HepG2 (cell line): ENCODE measurements at regions not wholly inside any gene's neighbourhood (a gene's known extent, or its start where the extent isn't known, plus 50 kb on each side); places are given as distances from the start of the nearest gene placed in this dataset.
A peak's percentile ranks its signal among the peaks of the same experiment; 100 is the strongest.

Experiments used
- ARHGAP35 ChIP-seq: sonication (generic); formaldehyde crosslinking; IDR thresholded peaks from 2 replicates; pipeline ENCODE4 v1.9.0; 2022; ENCODE audit warnings: mild to moderate bottlenecking, inconsistent platforms, moderate library complexity, missing genetic modification reagents, borderline replicate concordance
- EZH2 ChIP-seq: conservative IDR thresholded peaks from 2 replicates; pipeline ENCODE4 v1.6.1; 2012; ENCODE audit warnings: mild to moderate bottlenecking, low read depth, low read length, moderate library complexity
- HMG20A ChIP-seq: IDR thresholded peaks from 2 replicates; pipeline ENCODE4 v1.6.1; 2016; ENCODE audit warnings: borderline replicate concordance
- LRRFIP1 ChIP-seq: sonication (generic); formaldehyde crosslinking; conservative IDR thresholded peaks from 2 replicates; pipeline ENCODE4 v1.4.0; 2020; ENCODE audit warnings: missing genetic modification reagents
- MIER3 ChIP-seq: IDR thresholded peaks from 2 replicates; pipeline ENCODE4 v1.6.1; 2016; ENCODE audit warnings: missing compliant biosample characterization, borderline replicate concordance
- NCOA2 ChIP-seq: sonication (generic); formaldehyde crosslinking; IDR thresholded peaks from 2 replicates; pipeline ENCODE4 v1.8.0; 2022; ENCODE audit warnings: inconsistent platforms
- NFKBIZ ChIP-seq: IDR thresholded peaks from 2 replicates; pipeline ENCODE4 v1.6.1; 2018; ENCODE audit warnings: missing genetic modification reagents, missing compliant biosample characterization
- PRDM10 ChIP-seq: sonication (generic); formaldehyde crosslinking; IDR thresholded peaks from 2 replicates; pipeline ENCODE4 v1.4.0; 2020; ENCODE audit warnings: low read depth, missing genetic modification reagents
- TBL1XR1 ChIP-seq: fragments of 150-350 bp; IDR thresholded peaks from 2 replicates; pipeline ENCODE4 v1.6.1; 2014; ENCODE audit warnings: borderline replicate concordance, low read length; ENCODE audit not compliant: partially characterized antibody
- TCF7L2 ChIP-seq: IDR thresholded peaks from 2 replicates; pipeline ENCODE4 v1.6.1; 2011; ENCODE audit warnings: mild to moderate bottlenecking, low read depth, low read length, moderate library complexity
- TERF1 ChIP-seq: sonication (generic); formaldehyde crosslinking; IDR thresholded peaks from 2 replicates; pipeline ENCODE4 v1.8.0; 2022; ENCODE audit warnings: mild to moderate bottlenecking, missing genetic modification reagents, moderate library complexity
- THAP11 ChIP-seq: IDR thresholded peaks from 2 replicates; pipeline ENCODE4 v1.6.1; 2016; ENCODE audit warnings: missing biosample characterization, missing genetic modification reagents
- THRA ChIP-seq: sonication (generic); formaldehyde crosslinking; IDR thresholded peaks from 2 replicates; pipeline ENCODE4 v1.4.0; 2020; ENCODE audit warnings: missing genetic modification reagents, borderline replicate concordance
- ZBTB39 ChIP-seq: sonication (generic); formaldehyde crosslinking; IDR thresholded peaks from 2 replicates; pipeline ENCODE4 v1.5.0; 2020; ENCODE audit warnings: missing genetic modification reagents
- ZMYM3 ChIP-seq: sonication (generic); formaldehyde crosslinking; IDR thresholded peaks from 2 replicates; pipeline ENCODE4 v1.5.1; 2020; ENCODE audit warnings: mild to moderate bottlenecking, missing genetic modification reagents
- ZNF572 ChIP-seq: sonication (generic); formaldehyde crosslinking; IDR thresholded peaks from 2 replicates; pipeline ENCODE4 v1.5.1; 2020; ENCODE audit warnings: mild to moderate bottlenecking, missing genetic modification reagents

- TF ChIP-seq NCOA2 (CRISPR knock-in tag) (peak; percentile 98), THRA (CRISPR knock-in tag) (peak; percentile 99), THAP11 (CRISPR knock-in tag) (peak; percentile 76), ARHGAP35 (CRISPR knock-in tag) (no peak), ZMYM3 (CRISPR knock-in tag) (peak; percentile 95), LRRFIP1 (CRISPR knock-in tag) (no peak), PRDM10 (CRISPR knock-in tag) (peak; percentile 87), ZBTB39 (CRISPR knock-in tag) (peak; percentile 87; the same call in 1 of the 2 replicates), NFKBIZ (no peak), TCF7L2 (no peak), TERF1 (CRISPR knock-in tag) (no peak), EZH2 (no peak), MIER3 (peak; percentile 68; the same call in 1 of the 2 replicates), ZNF572 (no peak), TBL1XR1 (peak; percentile 62), HMG20A (peak; percentile 93)
Measured at GRCh38 chr15:31157644-31158069, 56.1 kb upstream of the TRPM1 start (continued).
